CD14-positive monocyte (primary cell): ENCODE measurements at regions not wholly inside any gene's neighbourhood (a gene's known extent, or its start where the extent isn't known, plus 50 kb on each side); places are given as distances from the start of the nearest gene placed in this dataset.
"Not testable (repeated sequence)": the region's sequence is repeated elsewhere in the genome, so short reads cannot be mapped to it uniquely, and the experiment has no call there.

Experiments
- DNase-seq, 3 donors: peaks; one replicate each; pipeline ENCODE4 v3.0.0-alpha.2; 2011 to 2022
- H2AFZ ChIP-seq: 2 replicates; pipeline ENCODE4 v1.6.0; 2012; ENCODE audit warnings: mild to moderate bottlenecking, low read depth, low read length, inconsistent platforms; ENCODE audit not compliant: insufficient read depth, poor library complexity, severe bottlenecking
- H3K27ac ChIP-seq, 2 donors: 1 replicate in 1 of 2; 2 replicates in 1 of 2; pipeline ENCODE4 v1.5.1; 2012 to 2013; ENCODE audit warnings: low read length in 2 of 2, control low read depth in 1 of 2, inconsistent platforms in 1 of 2, low read depth in 1 of 2, mild to moderate bottlenecking in 1 of 2
- H3K27me3 ChIP-seq, 2 donors: one replicate each; pipeline versions ENCODE4 v1.6.0 to v1.6.1; 2011 to 2013; ENCODE audit warnings: low read length in 2 of 2; ENCODE audit not compliant: control insufficient read depth in 2 of 2, insufficient read depth in 2 of 2
- H3K36me3 ChIP-seq, 2 donors: replicated peaks in 1 of 2; 1 replicate in 1 of 2; 2 replicates in 1 of 2; pipeline versions ENCODE4 v1.5.1 to v1.6.1; 2012 to 2013; ENCODE audit warnings: low read length in 2 of 2, control low read depth in 1 of 2, inconsistent platforms in 1 of 2, mild to moderate bottlenecking in 1 of 2; ENCODE audit not compliant: insufficient read depth in 2 of 2, control insufficient read depth in 1 of 2
- H3K4me1 ChIP-seq, 2 donors: 1 replicate in 1 of 2; 2 replicates in 1 of 2; pipeline versions ENCODE4 v1.5.1 to v1.6.1; 2012 to 2013; ENCODE audit warnings: low read length in 2 of 2, control low read depth in 1 of 2, inconsistent platforms in 1 of 2, mild to moderate bottlenecking in 1 of 2, moderate library complexity in 1 of 2; ENCODE audit not compliant: insufficient read depth in 2 of 2, control insufficient read depth in 1 of 2
- H3K4me2 ChIP-seq: replicated peaks from 2 replicates; pipeline ENCODE3; 2012; ENCODE audit warnings: low read length, moderate library complexity, mild to moderate bottlenecking; ENCODE audit not compliant: poor library complexity, severe bottlenecking; ENCODE audit errors: extremely low read depth
- H3K4me3 ChIP-seq, 3 experiments: fragments of 200-600 bp in 1 of 3; sonication (generic) in 1 of 3; replicated peaks in 1 of 3; 1 replicate in 2 of 3; 2 replicates in 1 of 3; pipeline ENCODE4 v1.5.1; 2011 to 2013; ENCODE audit warnings: low read length in 3 of 3, mild to moderate bottlenecking in 3 of 3, control low read depth in 2 of 3, low read depth in 2 of 3, inconsistent platforms in 1 of 3, moderate library complexity in 1 of 3
- H3K79me2 ChIP-seq: 2 replicates; pipeline ENCODE4 v1.6.0; 2012; ENCODE audit warnings: mild to moderate bottlenecking, control low read depth, inconsistent platforms, low read length, moderate library complexity; ENCODE audit not compliant: insufficient read depth
- H3K9ac ChIP-seq: 2 replicates; pipeline ENCODE4 v1.6.0; 2017; ENCODE audit warnings: low read length, mild to moderate bottlenecking; ENCODE audit not compliant: insufficient read depth, poor library complexity, severe bottlenecking
- H3K9me3 ChIP-seq, 2 donors: replicated peaks in 1 of 2; 1 replicate in 1 of 2; 2 replicates in 1 of 2; pipeline versions ENCODE4 v1.5.1 to v1.6.1; 2012 to 2013; ENCODE audit warnings: low read length in 2 of 2, control low read depth in 1 of 2; ENCODE audit not compliant: control insufficient read depth in 1 of 2, insufficient read depth in 1 of 2
- H4K20me1 ChIP-seq: 2 replicates; pipeline ENCODE4 v1.6.0; 2012; ENCODE audit warnings: mild to moderate bottlenecking, low read length, control low read depth, moderate library complexity; ENCODE audit not compliant: insufficient read depth
- H3K27ac Mint-ChIP-seq, 7 donors: one replicate each; pipeline ENCODE4 v1.8.0; 2020; ENCODE audit warnings: mild to moderate bottlenecking in 7 of 7, mixed read lengths in 7 of 7, moderate library complexity in 6 of 7, inconsistent platforms in 2 of 7
- H3K27me3 Mint-ChIP-seq, 3 donors: one replicate each; pipeline ENCODE4 v1.8.0; 2021 to 2022; ENCODE audit warnings: low read depth in 3 of 3, mild to moderate bottlenecking in 3 of 3, mixed read lengths in 3 of 3, moderate library complexity in 3 of 3, inconsistent platforms in 1 of 3
- H3K36me3 Mint-ChIP-seq, 2 donors: one replicate each; pipeline ENCODE4 v1.8.0; 2020; ENCODE audit warnings: mixed read lengths in 2 of 2, inconsistent platforms in 1 of 2, mild to moderate bottlenecking in 1 of 2
- H3K4me1 Mint-ChIP-seq: one replicate; pipeline ENCODE4 v1.8.0; 2020; ENCODE audit warnings: mild to moderate bottlenecking, mixed read lengths
- H3K4me3 Mint-ChIP-seq, 2 donors: one replicate each; pipeline ENCODE4 v1.8.0; 2020; ENCODE audit warnings: mild to moderate bottlenecking in 2 of 2, mixed read lengths in 2 of 2, moderate library complexity in 1 of 2
- H3K9me3 Mint-ChIP-seq, 7 donors: one replicate each; pipeline ENCODE4 v1.8.0; 2020 to 2022; ENCODE audit warnings: mixed read lengths in 7 of 7, mild to moderate bottlenecking in 6 of 7, moderate library complexity in 6 of 7, inconsistent platforms in 2 of 7
- CTCF ChIP-seq: fragments of 200-600 bp; IDR thresholded peaks from one replicate; pipeline ENCODE4 v1.8.0; 2022; ENCODE audit warnings: antibody characterized with exemption, mild to moderate bottlenecking
- WGBS: methylation state at CpG from one replicate; pipeline ENCODE4 v1.1.5; 2013; ENCODE audit warnings: missing lambda C conversion rate; ENCODE audit not compliant: insufficient coverage; 5-methylcytosine and 5-hydroxymethylcytosine counted together
- intact Hi-C, 2 donors: fragments of 100-400 bp; cut with micrococcal nuclease; formaldehyde crosslinking; loops; one replicate each; pipeline versions ENCODE4 v1.15.0 to v1.15.1; 2023

GRCh38 chr14:106116339-106116930, 590.1 kb downstream of the TMEM121 start:
- H2AFZ ChIP-seq, H4K20me1 ChIP-seq, H3K27ac ChIP-seq, H3K36me3 ChIP-seq, H3K9me3 ChIP-seq, H3K4me2 ChIP-seq, DNase-seq, H3K4me1 Mint-ChIP-seq, intact Hi-C loops, H3K9me3 Mint-ChIP-seq, H3K27ac Mint-ChIP-seq, H3K9ac ChIP-seq, H3K4me3 ChIP-seq, H3K4me1 ChIP-seq, H3K79me2 ChIP-seq, H3K4me3 Mint-ChIP-seq, H3K36me3 Mint-ChIP-seq: not testable (repeated sequence)
- WGBS, result no CpG with 5 or more reads among the region's 10 CpGs
- TF ChIP-seq CTCF, result peak; percentile 79
- H3K27me3 ChIP-seq, result peaks cover 2 to 11% of the 10 kb centered on the region in 2 donors
- H3K27me3 Mint-ChIP-seq, result peaks cover 5 to 11% (median 7%) of the 10 kb centered on the region in 3 donors

- H3K4me3 Mint-ChIP-seq, result peak overlapping the region in 1 of 2 donors; percentile 7
- no peak for TF ChIP-seq CTCF
- intact Hi-C loops, result no loop called here
These were observed 593.7 kb downstream of the TMEM121 start for GRCh38 chr14:106120101-106120500.

More at GRCh38 chr14:106120101-106120500, 593.7 kb downstream of the TMEM121 start:
- H2AFZ ChIP-seq, result no peak overlapping the region
- no peak overlapping the region for H3K27ac ChIP-seq
- WGBS, result 0% methylated on average over 6 of the region's 6 CpGs
- Mint-ChIP-seq H3K27me3 (peaks cover 7 to 11% (median 8%) of the 10 kb centered on the region in 3 donors), H3K36me3 (no peaks in the 10 kb centered on the region), H3K4me1 (peaks cover 2% of the 10 kb centered on the region), H3K27ac (no peak overlapping the region), H3K9me3 (no peaks in the 10 kb centered on the region)
- H3K79me2 ChIP-seq, result no peaks in the 10 kb centered on the region
- H3K9ac ChIP-seq, result no peak overlapping the region
- no peaks in the 10 kb centered on the region for H4K20me1 ChIP-seq
- H3K4me1 ChIP-seq, result no peaks in the 10 kb centered on the region
- H3K27me3 ChIP-seq, result peaks cover 2 to 11% of the 10 kb centered on the region in 2 donors
- no peaks in the 10 kb centered on the region for H3K36me3 ChIP-seq
- H3K9me3 ChIP-seq, result no peaks in the 10 kb centered on the region
- no peak overlapping the region for H3K4me3 ChIP-seq
- peak in 1 of 3 donors; percentile 12 for DNase-seq
- H3K4me2 ChIP-seq, result no peak overlapping the region
